GM12864 (cell line): ENCODE measurements at regions not wholly inside any gene's neighbourhood (a gene's known extent, or its start where the extent isn't known, plus 50 kb on each side); places are given as distances from the start of the nearest gene placed in this dataset.

Experiments used
- DNase-seq: peaks from one replicate; pipeline ENCODE4 v3.0.0-alpha.2; 2011; ENCODE audit warnings: low read depth
- H3K4me3 ChIP-seq: 2 replicates; pipeline ENCODE4 v1.5.1; 2011; ENCODE audit warnings: mild to moderate bottlenecking, low read depth, low read length, control low read depth
- TF ChIP-seq, protein P1 (sequence below): IDR thresholded peaks from 2 replicates; pipeline ENCODE4 v1.5.1; 2011; ENCODE audit warnings: low read depth, mild to moderate bottlenecking, moderate library complexity, low read length, control low read depth, inconsistent platforms; ENCODE audit errors: missing control alignments

DNA sequence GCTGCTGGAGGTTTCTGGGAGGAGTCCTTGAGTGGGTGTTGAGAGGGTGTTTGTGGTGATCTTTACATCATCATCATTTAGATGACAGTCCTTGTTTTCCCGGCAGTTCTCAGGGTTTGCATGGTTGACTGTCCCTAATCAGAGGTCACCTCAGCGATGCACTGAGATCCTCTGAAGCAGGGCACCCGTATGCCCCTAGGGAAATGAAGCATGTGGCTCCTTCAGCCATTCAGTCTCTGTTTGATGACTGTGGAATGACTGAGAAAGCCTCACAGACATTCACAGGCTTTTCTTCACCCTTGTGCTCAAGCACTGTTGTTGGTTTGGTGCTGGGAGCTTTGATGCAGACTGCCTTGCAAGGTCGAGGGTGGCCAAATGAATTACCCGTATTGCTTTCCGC lies 474.7 kb downstream of the SPRY1 start:
- no peak overlapping the region for H3K4me3 ChIP-seq
- DNase-seq = no peak
- TF ChIP-seq, protein P1, sequence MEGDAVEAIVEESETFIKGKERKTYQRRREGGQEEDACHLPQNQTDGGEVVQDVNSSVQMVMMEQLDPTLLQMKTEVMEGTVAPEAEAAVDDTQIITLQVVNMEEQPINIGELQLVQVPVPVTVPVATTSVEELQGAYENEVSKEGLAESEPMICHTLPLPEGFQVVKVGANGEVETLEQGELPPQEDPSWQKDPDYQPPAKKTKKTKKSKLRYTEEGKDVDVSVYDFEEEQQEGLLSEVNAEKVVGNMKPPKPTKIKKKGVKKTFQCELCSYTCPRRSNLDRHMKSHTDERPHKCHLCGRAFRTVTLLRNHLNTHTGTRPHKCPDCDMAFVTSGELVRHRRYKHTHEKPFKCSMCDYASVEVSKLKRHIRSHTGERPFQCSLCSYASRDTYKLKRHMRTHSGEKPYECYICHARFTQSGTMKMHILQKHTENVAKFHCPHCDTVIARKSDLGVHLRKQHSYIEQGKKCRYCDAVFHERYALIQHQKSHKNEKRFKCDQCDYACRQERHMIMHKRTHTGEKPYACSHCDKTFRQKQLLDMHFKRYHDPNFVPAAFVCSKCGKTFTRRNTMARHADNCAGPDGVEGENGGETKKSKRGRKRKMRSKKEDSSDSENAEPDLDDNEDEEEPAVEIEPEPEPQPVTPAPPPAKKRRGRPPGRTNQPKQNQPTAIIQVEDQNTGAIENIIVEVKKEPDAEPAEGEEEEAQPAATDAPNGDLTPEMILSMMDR = no peak

DNA sequence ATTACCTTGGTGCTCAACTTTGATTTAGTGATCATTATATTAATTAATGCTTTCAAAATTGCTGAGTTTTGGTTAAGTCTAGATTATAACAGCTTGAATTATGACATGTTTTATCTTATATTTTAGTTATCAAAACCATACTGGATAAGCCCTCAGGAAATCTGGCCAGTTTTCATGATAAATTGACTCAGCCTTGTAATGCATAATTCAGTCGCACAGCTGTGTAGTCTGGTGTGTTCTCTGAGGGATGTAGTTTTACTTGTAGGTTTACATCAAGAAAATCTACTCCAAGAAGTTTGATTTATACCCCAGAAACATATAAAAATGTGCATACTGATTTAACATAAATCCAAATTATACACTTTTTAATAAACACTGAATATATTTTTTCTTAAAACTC lies 477.5 kb downstream of the SPRY1 start:
- TF ChIP-seq, protein P1 = no peak
- DNase-seq = no peak
- no peak overlapping the region for H3K4me3 ChIP-seq

DNA sequence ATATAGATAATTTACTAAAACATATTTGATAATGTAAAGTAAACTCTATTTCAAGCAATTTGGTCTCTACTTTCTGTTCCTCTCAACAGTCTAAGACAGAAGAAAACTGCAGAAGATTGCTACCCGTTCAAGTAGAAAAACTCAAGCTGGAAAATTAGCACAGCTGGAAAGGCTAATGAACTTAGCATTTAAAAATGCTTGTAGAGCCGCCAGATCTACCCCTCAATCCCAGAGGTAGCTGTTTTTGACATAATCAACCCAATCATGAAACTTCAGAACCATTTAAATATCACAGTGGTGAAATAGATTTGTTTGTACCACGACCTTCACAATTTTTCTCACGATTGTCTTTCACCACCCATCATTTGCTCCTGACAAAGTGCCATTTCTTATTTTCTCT lies 479.5 kb downstream of the SPRY1 start:
- H3K4me3 ChIP-seq = no peak overlapping the region
- TF ChIP-seq, protein P1 = no peak
- DNase-seq = no peak

DNA sequence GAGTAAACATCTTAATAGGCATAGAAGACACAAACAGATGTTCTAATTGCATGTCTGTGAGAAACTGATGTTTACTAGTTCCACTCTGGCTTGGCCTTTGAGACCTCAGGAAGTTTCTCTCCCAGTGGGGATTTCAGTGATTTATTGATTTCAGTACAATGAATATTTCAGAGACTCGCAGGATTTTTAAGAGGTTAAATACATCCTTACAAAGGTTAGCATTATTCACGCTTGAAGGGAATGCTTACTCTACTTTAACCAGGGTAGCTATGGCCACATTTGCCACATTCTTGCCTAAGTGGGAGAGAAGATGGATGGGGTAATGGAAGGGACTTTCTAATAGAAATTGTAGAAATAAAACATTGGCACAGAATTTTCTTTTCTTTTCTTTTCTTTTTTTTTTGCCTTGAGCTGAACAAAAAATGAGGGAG lies 480.1 kb downstream of the SPRY1 start:
- TF ChIP-seq, protein P1 = no peak
- DNase-seq = no peak
- H3K4me3 ChIP-seq = no peak overlapping the region

DNA sequence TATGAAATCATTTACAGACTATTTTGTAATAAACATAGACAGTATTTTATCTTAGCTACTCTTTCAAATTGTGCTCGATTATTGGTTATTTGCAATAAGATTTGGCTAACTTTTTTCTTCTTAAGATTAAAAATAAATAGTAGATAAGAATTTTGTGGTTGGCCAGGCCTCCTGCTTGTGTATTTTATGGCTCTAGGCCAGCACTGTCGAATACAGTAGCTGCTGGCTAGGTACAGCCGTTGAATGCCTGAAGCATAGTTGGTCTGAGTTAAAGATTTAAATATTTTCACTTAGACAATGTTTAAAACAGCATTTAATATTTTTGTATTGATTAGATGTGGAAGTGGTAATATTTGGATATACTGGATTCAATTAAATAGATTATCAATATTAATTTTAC lies 481.0 kb downstream of the SPRY1 start:
- H3K4me3 ChIP-seq = no peak overlapping the region
- TF ChIP-seq, protein P1 = no peak
- no peak for DNase-seq

DNA sequence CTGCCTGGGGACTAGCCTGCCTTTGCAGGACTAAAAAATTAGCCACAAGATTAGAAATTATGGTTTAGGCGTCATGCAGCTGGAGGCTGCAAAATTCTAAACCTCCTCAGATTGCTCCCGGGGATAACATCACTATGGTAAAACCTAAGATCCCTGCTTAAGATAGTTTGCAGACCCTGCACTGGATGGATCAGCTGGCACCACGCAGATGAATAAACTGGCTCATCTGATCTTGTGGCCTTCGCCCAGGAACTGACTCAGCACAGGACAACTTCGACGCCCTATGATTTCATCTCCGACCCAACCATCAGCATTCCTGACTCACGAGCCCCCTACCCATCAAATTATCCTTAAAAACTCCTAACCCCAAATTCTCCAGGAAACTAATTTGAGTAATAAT lies 482.4 kb downstream of the SPRY1 start:
- TF ChIP-seq, protein P1 = no peak
- DNase-seq = no peak
- H3K4me3 ChIP-seq = no peak overlapping the region

DNA sequence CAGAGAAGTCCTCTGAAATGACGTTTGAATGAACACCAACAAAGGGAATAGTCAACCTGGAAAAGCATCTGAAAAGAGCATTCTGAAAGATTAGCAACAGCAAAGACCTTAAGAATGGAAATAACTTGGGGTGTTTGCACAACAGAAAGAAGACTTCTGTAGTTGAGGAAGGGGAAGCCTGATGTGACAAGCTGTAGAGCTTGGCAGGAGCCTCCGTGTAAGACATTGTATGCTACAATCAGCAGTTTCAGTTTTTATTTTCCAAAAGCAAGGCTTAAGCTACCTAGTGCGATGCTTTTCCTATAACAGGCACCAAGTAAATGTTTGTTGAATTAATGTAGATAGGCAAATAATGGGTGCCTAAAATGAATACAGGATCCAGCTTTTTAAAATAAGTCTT lies 484.0 kb downstream of the SPRY1 start:
- no peak for DNase-seq
- no peak overlapping the region for H3K4me3 ChIP-seq
- TF ChIP-seq, protein P1 = no peak
